Fibroblast of skin of scalp (primary cell): ENCODE measurements at regions not wholly inside any gene's neighbourhood (a gene's known extent, or its start where the extent isn't known, plus 50 kb on each side); places are given as distances from the start of the nearest gene placed in this dataset.
"Not testable (repeated sequence)": the region's sequence is repeated elsewhere in the genome, so short reads cannot be mapped to it uniquely, and the experiment has no call there.

Experiments
- DNase-seq: peaks from one replicate; pipeline ENCODE4 v3.0.0-alpha.2; 2013

DNA sequence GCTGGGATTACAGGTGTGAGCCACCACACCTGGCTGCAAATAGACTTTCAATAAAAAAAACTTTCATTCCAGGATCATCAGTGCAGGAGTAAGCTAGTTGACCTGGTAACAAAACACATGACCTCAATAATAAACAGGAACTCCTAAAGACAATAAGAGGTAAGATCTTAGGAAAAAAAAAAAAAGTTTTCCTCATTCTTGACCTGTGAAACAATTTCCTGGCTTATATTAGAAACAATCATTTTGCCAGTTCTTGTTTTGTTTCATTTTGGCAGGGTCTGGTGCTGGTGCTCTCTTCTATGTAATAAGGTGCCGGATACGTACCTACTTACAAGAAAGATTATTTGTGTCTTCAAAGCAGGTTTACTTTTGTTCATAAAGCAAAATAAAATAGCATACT is 90.6 kb upstream of the AMN1 start:
- DNase-seq = no peak

- no peak for DNase-seq
These were observed 89.9 kb upstream of the AMN1 start for GRCh38 chr12:31818623-31819268.

- DNase-seq = no peak
These were observed 88.3 kb upstream of the AMN1 start for GRCh38 chr12:31817120-31817519.

DNA sequence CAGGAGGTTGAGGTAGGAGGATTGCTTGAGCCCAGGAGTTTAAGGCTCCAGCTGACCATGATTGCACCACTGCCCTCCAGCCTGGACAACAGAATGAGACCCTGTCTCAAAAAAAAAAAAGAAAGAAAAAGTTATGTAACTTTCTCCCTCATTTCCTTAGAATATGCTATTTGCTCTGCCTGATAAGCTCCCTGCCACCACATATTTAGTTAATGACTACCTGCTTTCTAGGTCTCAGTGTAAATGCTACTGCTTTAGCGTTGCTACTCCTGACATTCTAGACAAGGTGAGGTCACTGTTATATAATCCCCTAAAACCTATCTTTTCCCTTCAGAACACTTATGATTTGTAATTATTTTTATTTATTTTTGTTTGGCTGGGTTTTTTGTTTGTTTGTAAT is 86.3 kb upstream of the AMN1 start:
- DNase-seq = no peak

DNA sequence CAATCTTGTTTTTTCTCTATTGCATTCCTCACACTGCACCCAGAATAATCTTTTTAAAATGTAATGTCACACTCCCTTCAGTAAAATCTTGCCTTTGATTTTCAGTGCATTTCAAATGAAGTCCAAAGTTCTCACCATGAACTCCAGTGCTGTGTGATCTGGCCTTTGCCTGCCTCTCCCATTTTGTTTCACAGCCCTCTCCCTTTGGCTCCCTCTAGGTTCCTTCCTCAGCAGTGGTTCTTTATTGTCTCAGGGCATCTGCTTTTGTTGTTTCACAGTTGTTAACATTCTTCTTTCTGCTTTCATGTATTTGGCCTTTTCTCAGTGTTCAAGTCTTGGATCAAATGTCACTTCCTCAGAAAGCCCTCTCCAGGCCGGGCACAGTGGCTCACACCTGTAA is 84.5 kb upstream of the AMN1 start:
- DNase-seq = no peak

- DNase-seq = no peak
These were observed 78.9 kb upstream of the AMN1 start for GRCh38 chr12:31807773-31808097.

GRCh38 chr12:31807081-31807772 is 78.4 kb upstream of the AMN1 start:
- not testable (repeated sequence) for DNase-seq

GRCh38 chr12:31805681-31806080 is 76.9 kb upstream of the AMN1 start:
- not testable (repeated sequence) for DNase-seq

DNA sequence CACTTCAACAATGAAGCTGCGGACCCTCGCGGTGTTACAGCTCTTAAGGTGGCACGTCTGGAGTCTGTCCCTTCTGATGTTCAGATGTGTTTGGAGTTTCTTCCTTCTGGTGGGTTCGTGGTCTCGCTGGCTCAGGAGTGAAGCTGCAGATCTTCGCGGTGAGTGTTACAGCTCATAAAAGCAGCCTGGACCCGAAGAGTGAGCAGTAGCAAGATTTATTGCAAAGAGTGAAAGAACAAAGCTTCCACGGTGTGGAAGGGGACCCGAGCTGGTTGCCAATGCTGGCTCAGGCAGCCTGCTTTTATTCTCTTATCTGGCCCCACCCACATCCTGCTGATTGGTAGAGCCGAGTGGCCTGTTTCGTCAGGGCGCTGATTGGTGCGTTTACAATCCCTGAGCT is 75.9 kb upstream of the AMN1 start:
- not testable (repeated sequence) for DNase-seq

GRCh38 chr12:31804185-31804504 is 75.3 kb upstream of the AMN1 start:
- DNase-seq = no peak

DNA sequence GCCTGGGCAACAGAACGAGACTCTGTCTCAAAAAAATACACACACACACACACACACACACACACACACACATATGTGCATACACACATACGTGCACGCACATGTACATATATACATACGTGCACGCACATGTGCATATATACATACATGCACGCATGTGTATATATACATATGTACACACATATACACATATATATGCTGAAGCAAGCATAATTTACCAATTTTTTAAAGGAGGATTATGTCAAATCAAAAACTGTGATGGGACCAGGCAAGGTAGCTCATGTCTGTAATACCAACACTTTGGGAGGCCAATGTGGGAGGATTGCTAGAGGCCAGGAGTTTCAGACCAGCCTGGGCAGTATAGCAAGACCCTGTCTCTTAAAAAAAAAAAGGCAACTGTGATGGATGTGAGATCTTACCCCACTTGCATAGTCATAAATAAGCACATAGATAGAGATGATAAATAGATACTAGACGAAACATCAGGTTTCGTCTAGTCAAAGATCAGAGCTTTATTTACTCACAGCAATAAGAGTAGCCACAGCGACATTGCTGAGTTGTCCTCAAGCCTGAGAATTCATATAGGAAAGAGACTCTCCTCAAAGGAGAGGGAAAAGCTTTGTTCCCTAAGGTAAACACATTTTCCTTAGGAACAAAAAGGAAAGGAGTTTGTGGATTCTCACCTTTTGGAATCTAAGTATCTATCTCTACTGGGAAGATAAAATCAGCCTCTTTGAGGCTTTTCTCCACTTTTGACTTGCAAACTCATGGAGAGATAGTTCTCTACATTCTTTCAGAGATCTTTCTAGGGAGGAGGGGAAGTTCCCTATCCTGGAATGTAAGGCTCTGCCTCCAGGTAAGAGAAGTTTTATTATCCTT is 74.7 kb upstream of the AMN1 start:
- no peak for DNase-seq

- no peak for DNase-seq
These were observed 73.1 kb upstream of the AMN1 start for GRCh38 chr12:31801872-31802271.

DNA sequence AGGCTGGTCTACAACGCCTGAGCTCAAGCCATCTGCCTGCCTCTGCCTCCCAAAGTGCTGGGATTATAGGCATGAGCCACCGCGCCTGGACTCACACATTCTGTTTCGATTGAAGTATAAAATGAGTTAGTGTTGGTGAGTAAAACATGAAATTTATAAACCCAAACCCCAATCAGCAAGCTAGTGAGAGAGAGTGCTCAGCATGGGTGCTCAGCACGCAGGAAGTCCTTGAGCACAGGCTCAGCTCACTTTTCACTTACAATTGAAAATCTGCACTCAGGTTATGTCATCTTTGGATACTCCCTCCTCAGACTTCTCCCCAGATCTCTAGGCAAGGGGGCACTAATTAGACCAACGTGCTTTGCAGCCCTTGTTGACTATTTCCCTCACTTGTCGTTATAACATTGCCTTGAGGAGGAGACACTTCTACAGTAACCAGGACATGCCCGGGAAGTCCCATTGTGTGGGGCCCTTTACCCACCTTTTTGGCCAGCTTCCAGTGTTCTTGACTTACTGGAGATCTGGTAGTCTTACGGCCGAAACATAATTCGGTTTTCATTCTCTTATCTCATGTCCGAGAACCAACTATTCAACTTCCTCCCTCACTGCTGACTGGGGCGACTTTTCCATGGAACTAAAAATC is 68.5 kb upstream of the AMN1 start:
- DNase-seq = no peak

DNA sequence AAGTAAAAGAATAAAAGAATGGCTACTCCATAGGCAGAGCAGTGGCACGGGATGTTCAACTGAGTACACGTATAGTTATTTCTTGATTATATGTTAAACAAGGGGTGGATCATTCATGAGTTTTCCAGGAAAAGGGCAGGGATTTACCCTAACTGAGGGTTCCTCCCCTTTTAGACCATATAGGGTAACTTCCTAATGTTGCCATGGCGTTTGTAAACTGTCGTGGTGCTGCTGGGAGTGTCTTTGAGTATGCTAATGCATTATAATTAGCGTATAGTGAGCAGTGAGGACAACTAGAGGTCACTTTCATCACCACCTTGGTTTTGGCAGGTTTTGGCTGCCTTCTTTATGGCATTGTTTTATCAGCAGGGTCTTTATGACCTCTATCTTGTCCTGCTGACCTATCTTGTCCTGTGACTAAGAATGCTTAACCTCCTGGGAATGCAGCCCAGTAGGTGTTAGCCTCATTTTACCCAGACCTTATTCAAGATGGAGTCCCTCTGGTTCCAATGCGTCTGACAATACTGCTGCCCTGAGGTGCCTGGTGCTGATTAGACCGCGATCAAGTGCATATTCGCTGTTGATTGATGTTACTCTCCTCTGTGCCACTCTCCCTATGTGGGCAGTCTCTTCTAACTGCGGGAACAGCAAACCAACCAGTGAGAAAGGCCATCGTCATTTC is 67.6 kb upstream of the AMN1 start:
- no peak for DNase-seq

GRCh38 chr12:31794745-31795144 is 65.9 kb upstream of the AMN1 start:
- DNase-seq = no peak

GRCh38 chr12:31791265-31791664 is 62.4 kb upstream of the AMN1 start:
- DNase-seq = not testable (repeated sequence)

- no peak for DNase-seq
These were observed 61.9 kb upstream of the AMN1 start for GRCh38 chr12:31790759-31791158.

DNA sequence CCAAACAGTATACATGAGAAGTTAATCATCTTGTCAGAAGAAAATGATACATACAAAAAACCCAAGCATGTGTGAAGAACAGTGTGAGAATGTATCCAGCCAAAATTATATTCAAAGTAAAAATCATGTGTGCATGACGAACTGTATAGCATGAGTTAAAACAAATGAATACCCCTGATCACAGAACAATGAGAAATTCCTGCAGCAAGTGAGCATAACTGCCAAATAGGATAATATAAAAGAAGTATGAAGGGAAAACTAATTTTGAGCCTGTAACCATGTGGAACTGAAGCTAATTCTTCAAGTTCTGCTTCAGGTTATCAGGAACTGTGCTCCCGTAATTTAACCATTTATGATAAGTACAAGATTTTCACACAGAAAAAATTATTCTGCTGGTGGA is 56.5 kb upstream of the AMN1 start:
- DNase-seq = no peak

GRCh38 chr12:31783996-31784645 is 55.3 kb upstream of the AMN1 start:
- DNase-seq = no peak

DNA sequence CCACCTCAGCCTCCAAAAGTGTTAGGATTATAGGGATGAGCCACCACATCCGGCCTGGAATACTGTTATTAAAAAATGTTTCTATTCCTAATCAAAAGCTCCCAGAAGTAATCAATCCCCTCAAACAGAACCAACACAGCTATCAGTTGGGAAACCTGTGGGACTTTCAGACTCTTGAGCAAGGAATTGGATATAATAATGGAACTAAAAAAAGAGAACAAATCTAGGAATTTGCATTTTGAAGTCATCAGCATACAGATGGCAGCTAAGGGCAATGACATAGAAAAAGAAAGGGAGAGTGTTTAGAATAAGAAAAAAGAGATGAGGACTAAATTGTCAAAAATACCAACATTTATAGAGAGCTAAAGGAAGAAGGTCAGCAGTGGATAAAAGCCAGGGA is 54.7 kb upstream of the AMN1 start:
- no peak for DNase-seq

- no peak for DNase-seq
These were observed 53.2 kb upstream of the AMN1 start for GRCh38 chr12:31781894-31782540.

GRCh38 chr12:31780096-31780495 is 51.3 kb upstream of the AMN1 start:
- DNase-seq = no peak
